GM21825 (cell line): ENCODE measurements at regions not wholly inside any gene's neighbourhood (a gene's known extent, or its start where the extent isn't known, plus 50 kb on each side); places are given as distances from the start of the nearest gene placed in this dataset.

Experiments
- ATAC-seq: cut with Tn5 transposase; IDR thresholded peaks from one replicate; pipeline ENCODE4 v1.9.1; 2021; ENCODE audit warnings: mild to moderate bottlenecking, moderate library complexity; ENCODE audit not compliant: unreplicated experiment

DNA sequence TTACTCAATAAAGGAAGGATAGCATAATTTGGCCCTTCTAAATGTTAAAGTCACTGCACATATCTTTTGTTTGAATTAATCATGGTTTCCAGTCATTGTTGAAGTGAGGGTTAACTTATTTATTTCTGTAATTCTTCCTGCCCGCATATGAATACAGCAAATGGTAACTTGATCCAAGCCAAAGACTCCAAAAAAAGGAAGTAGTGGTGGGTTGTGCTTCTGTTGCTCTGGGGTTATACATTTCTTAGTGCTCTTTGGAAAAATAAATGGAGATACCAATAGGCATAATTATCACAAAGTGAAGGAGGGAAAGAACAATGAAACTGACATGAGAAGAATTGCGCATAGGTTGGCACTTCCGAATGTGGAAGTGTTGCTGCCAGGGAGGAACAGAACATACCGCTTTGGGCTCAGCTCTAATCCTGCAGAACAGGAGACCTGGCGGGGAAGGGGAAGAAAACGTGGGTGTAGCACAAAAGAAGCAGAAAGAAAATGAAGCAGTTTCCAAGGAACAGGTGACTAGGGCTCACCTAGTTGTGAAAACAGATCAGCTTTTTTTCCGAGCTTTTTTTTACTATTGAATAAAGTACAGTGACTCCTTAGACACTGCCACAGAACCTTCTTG, 69.7 kb upstream of the TAF11L2 start:
- no peak for ATAC-seq

GRCh38 chr5:17429353-17429752, 68.7 kb upstream of the TAF11L2 start:
- no peak for ATAC-seq

GRCh38 chr5:17430241-17430640, 67.8 kb upstream of the TAF11L2 start:
- ATAC-seq: no peak

GRCh38 chr5:17431272-17432050, 66.6 kb upstream of the TAF11L2 start:
- ATAC-seq: no peak

GRCh38 chr5:17432569-17432968, 65.5 kb upstream of the TAF11L2 start:
- no peak for ATAC-seq

DNA sequence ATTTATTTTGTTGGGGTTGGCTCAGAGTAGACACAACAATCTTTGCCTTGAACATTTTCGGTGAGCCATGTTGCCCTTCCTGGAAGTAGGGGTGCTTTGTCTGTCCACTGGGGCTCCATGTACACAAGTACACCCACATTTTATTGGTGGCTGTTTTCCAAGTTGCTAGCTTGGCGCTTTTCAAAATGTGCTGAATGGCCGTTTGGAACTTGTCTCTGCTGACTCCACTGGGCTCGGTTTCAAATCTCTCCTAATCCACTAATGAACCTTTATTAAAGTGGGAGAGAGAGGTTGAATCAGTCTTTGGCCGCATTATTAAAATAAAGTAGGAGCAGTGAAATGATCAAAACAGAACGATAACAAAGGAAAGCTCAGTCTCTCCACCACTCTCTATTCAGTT, 64.6 kb upstream of the TAF11L2 start:
- no peak for ATAC-seq

DNA sequence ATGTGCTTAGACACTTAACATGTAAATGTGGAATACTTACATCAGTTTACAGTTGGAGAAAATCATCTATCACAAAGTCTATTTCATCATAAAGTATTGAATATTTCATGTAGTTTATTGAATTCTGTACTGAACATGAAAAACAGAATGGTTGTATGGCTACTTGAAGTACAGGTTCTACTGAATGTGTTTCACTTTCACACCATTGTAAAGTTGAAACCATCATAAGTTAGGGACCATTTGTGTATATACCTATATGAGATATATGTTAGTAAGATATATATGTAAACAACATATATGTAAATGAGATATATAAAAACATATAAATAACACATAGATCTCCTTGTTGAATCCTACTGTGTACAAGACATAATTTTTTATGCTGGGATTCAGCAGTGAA, 63.0 kb upstream of the TAF11L2 start:
- ATAC-seq: peak; percentile 47

GRCh38 chr5:17436350-17436749, 61.7 kb upstream of the TAF11L2 start:
- peak; percentile 49 for ATAC-seq

DNA sequence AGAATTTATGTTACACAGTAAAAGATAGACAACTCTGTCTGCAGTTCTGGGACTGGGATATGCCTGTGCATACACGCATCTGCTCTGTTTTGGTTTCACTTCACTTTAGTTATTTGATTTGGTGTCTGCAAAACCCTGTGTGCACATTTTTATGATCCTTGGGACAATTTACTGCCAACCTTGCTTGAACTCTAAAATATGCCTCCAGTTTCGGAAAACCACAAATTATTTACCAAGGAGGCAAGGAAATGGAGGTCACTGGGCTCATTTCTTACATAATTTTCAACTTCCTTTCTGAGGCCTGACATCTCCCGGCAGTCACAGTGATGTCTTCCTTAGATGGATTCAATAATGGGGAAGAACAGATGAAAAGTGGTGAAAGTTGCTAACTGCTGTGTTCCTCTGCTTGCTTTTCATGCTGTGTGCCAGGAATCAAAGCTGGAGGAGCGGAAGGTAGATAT, 61.2 kb upstream of the TAF11L2 start:
- peak; percentile 79 for ATAC-seq

- no peak for ATAC-seq
Observed at GRCh38 chr5:17438027-17438426, 60.0 kb upstream of the TAF11L2 start.

DNA sequence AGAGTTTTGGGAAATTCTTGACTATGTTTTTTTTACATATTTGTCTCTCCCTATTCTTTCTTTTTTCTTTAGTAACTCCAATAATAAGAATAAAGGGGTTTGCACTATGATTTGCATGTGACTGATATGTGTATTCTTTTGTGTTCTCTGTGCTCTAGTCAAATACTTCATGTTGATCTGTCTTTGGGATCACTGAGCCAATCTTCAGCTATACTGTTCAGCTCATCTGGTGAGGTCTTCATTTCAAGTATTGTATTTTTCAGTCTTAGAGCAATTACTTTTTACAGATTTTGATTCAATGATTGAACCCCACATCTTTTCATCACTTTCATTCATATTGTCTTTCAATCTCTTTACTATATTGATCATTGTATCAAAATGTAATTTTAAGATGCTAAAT, 58.1 kb upstream of the TAF11L2 start:
- ATAC-seq: no peak

GRCh38 chr5:17440766-17441165, 57.3 kb upstream of the TAF11L2 start:
- ATAC-seq: no peak

GRCh38 chr5:17441351-17441750, 56.7 kb upstream of the TAF11L2 start:
- no peak for ATAC-seq

GRCh38 chr5:17443333-17444130, 54.5 kb upstream of the TAF11L2 start:
- ATAC-seq: no peak

DNA sequence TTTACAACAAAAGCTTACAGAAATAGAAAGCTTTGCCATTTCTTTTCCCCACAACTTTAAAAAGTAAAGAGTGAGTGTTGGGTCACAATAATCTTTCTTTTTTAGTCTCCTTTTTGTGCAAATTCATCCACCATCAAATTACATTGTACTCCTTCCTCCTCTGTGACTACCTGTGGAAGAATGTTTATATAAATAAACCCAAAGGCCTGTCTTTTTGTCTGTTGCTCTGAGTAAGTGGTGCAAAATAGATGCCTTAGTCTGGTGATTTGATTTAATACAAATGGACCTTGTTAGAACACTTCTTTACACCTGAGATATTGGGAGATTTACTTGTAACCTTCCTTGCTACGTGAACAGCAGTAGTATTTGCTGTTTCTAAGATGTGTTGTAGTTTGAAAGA, 53.5 kb upstream of the TAF11L2 start:
- no peak for ATAC-seq

DNA sequence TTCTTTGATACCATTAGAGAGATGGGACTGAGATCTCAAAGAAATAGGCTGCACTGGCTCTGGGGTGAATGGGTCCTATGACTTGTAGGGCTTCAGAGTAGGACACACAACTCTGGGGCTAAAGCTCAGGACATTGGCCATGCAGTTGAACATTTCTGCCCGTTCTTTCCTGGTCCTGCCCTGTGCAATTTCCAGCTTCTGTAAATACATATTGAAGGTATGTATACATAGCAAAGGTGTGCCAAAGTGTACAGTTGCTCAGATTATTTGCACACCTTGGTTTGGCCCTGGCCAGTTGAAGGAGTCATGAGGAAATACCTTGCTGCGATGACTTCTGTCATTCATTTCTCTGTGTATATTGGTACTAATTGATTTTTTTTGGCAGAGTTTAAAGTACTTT, 52.8 kb upstream of the TAF11L2 start:
- no peak for ATAC-seq
